Calu3 (cell line): ENCODE measurements at regions not wholly inside any gene's neighbourhood (a gene's known extent, or its start where the extent isn't known, plus 50 kb on each side); places are given as distances from the start of the nearest gene placed in this dataset.
A peak's percentile ranks its signal among the peaks of the same experiment; 100 is the strongest.

Source experiments
- BruUV-seq: library from RNA; stranded (reverse); fragments of 400-500 nt; replicated peaks from 2 replicates; lab custom pipeline; 2021; lab: Mats Ljungman, UMichigan
- CTCF ChIA-PET: fragments of 300-600 bp; sonication (Branson Sonifier 250); formaldehyde crosslinking; loops from one replicate; lab custom pipeline; 2022; ENCODE audit warnings: antibody characterized with exemption; lab: Charles Lee
- DNase-seq: peaks from one replicate; pipeline ENCODE4 v3.0.0; 2022
- H3K27ac Mint-ChIP-seq: one replicate; pipeline ENCODE4 v1.8.0; 2022; ENCODE audit warnings: mixed read lengths; ENCODE audit not compliant: unreplicated experiment
- H3K27me3 Mint-ChIP-seq: one replicate; pipeline ENCODE4 v1.8.0; 2022; ENCODE audit warnings: mixed read lengths; ENCODE audit not compliant: unreplicated experiment
- H3K36me3 Mint-ChIP-seq: one replicate; pipeline ENCODE4 v1.8.0; 2022; ENCODE audit warnings: mild to moderate bottlenecking, moderate library complexity, mixed read lengths; ENCODE audit not compliant: insufficient read depth, unreplicated experiment
- H3K4me1 Mint-ChIP-seq: one replicate; pipeline ENCODE4 v1.8.0; 2022; ENCODE audit warnings: mild to moderate bottlenecking, low read depth, mixed read lengths; ENCODE audit not compliant: unreplicated experiment
- H3K4me3 Mint-ChIP-seq: one replicate; pipeline ENCODE4 v1.8.0; 2022; ENCODE audit warnings: mild to moderate bottlenecking, low read depth, moderate library complexity, mixed read lengths; ENCODE audit not compliant: unreplicated experiment
- H3K9me3 Mint-ChIP-seq: one replicate; pipeline ENCODE4 v1.8.0; 2022; ENCODE audit warnings: low read depth, mixed read lengths; ENCODE audit not compliant: unreplicated experiment
- intact Hi-C: fragments of 100-400 bp; cut with micrococcal nuclease; formaldehyde crosslinking; loops from one replicate; pipeline ENCODE4 v1.10.0; 2022; ENCODE audit not compliant: unreplicated experiment
- TF ChIP-seq, protein P1 (sequence below): fragments of 200-600 bp; IDR thresholded peaks from one replicate; pipeline ENCODE4 v1.8.0; 2022; ENCODE audit warnings: antibody characterized with exemption; ENCODE audit not compliant: unreplicated experiment

GRCh38 chr10:23534326-23534725, 95.5 kb downstream of the OTUD1 start:
- H3K9me3 Mint-ChIP-seq = no peaks in the 10 kb centered on the region
- H3K4me1 Mint-ChIP-seq = no peaks in the 10 kb centered on the region
- H3K27ac Mint-ChIP-seq = no peak overlapping the region
- TF ChIP-seq, protein P1, sequence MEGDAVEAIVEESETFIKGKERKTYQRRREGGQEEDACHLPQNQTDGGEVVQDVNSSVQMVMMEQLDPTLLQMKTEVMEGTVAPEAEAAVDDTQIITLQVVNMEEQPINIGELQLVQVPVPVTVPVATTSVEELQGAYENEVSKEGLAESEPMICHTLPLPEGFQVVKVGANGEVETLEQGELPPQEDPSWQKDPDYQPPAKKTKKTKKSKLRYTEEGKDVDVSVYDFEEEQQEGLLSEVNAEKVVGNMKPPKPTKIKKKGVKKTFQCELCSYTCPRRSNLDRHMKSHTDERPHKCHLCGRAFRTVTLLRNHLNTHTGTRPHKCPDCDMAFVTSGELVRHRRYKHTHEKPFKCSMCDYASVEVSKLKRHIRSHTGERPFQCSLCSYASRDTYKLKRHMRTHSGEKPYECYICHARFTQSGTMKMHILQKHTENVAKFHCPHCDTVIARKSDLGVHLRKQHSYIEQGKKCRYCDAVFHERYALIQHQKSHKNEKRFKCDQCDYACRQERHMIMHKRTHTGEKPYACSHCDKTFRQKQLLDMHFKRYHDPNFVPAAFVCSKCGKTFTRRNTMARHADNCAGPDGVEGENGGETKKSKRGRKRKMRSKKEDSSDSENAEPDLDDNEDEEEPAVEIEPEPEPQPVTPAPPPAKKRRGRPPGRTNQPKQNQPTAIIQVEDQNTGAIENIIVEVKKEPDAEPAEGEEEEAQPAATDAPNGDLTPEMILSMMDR = no peak
- H3K27me3 Mint-ChIP-seq = peaks cover 46% of the 10 kb centered on the region
- intact Hi-C loops = loop anchor here (10.0 kb wide), 2 partner anchors 120 to 1020 kb away; no protein-coding TSS in a partner anchor
- CTCF ChIA-PET = no interaction called here
- no TSS peak for BruUV-seq
- no peaks in the 10 kb centered on the region for H3K36me3 Mint-ChIP-seq
- H3K4me3 Mint-ChIP-seq = no peak overlapping the region
- no peak for DNase-seq

DNA sequence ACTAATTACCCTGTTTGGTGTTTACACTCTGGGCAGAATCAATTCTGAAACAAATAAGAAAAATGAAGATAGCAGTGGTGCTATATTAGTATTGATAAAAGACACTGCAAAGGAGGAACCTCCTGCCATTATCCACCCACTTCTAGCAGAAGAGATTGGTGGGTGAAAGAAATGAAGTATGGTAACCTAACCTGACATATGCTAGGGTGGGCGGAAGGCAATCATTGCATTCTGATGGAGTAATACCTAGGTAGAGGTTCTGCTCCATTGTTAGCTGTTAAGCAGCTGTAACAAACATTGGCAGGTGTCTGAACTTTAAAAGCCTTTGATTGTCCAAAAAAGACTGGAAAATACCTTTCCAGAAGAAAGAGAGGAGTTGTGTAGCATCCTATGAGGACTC, 95.9 kb downstream of the OTUD1 start:
- Mint-ChIP-seq H3K36me3 (no peaks in the 10 kb centered on the region), H3K27me3 (peaks cover 51% of the 10 kb centered on the region), H3K4me3 (no peak overlapping the region), H3K4me1 (no peaks in the 10 kb centered on the region), H3K9me3 (no peaks in the 10 kb centered on the region), H3K27ac (no peak overlapping the region)
- CTCF ChIA-PET = interaction anchor here (0.8 kb wide), 1 partner anchor 12 kb away, joined by 4 read pairs; no protein-coding TSS in a partner anchor
- no peak for DNase-seq
- TF ChIP-seq, protein P1 = no peak
- BruUV-seq = no TSS peak
- intact Hi-C loops = loop anchor here (5.0 to 10.0 kb wide), 3 partner anchors 120 to 1020 kb away; no protein-coding TSS in a partner anchor

DNA sequence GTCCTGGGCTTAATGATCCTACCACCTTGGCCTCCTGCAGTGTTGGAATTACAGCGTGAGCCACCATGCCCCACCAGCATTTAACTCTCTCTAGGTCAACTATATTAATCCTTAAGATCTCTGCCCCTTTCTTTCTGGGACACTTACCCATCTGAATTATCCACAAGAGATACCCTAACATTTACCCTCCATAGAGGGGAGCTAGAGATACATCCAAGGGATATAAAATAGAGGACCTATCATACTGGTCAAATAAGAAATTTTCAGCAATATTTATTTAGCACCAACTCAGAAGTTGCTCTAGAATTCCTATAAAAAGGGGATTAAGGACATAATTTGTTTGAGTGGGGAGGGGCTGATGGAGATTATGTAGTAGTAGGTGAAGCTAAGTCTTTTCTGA, 96.5 kb downstream of the OTUD1 start:
- H3K36me3 Mint-ChIP-seq = no peaks in the 10 kb centered on the region
- intact Hi-C loops = loop anchor here (5.0 to 10.0 kb wide), 3 partner anchors 119 to 1019 kb away; no protein-coding TSS in a partner anchor
- CTCF ChIA-PET = interaction anchor here (0.5 to 0.8 kb wide), 3 partner anchors 12 to 372 kb away, joined by 3 to 4 read pairs (median 3); no protein-coding TSS in a partner anchor

DNA sequence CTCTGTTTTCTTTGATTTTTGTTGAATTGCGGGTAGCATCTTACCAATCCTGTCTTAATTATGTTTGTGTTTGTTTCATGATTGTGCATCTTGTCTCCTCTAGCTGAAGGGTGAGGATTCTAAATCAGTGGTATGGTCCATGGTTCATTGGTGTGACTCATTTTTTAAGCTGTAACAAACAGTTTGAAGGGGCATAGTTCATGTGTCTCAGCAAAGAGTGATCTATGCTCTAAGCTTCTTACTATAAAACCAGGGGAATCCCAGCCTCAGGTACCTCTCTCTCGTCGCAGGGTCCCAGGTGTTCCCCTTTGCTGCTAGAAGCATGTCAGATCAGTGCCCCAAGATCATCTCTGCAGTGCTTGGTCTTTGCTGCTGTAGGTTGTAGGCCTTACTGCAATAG, 100.1 kb downstream of the OTUD1 start:
- no peaks in the 10 kb centered on the region for H3K4me1 Mint-ChIP-seq
- TF ChIP-seq, protein P1 = no peak
- no peak overlapping the region for H3K27ac Mint-ChIP-seq
- CTCF ChIA-PET = no interaction called here
- H3K36me3 Mint-ChIP-seq = no peaks in the 10 kb centered on the region
- H3K9me3 Mint-ChIP-seq = no peaks in the 10 kb centered on the region
- H3K27me3 Mint-ChIP-seq = peaks cover 40% of the 10 kb centered on the region
- intact Hi-C loops = loop anchor here (5.0 to 10.0 kb wide), 3 partner anchors 116 to 1016 kb away; no protein-coding TSS in a partner anchor
- H3K4me3 Mint-ChIP-seq = no peak overlapping the region
- no peak for DNase-seq
- no TSS peak for BruUV-seq

More for the DNA sequence above, 96.5 kb downstream of the OTUD1 start:
- Mint-ChIP-seq H3K9me3 (no peaks in the 10 kb centered on the region), H3K27ac (no peak overlapping the region), H3K4me3 (no peak overlapping the region), H3K4me1 (no peaks in the 10 kb centered on the region), H3K27me3 (peaks cover 52% of the 10 kb centered on the region)
- no peak for DNase-seq
- no TSS peak for BruUV-seq
- TF ChIP-seq, protein P1 = peak; percentile 21
